ENCODE measurements at regions not wholly inside any gene's neighbourhood (a gene's known extent, or its start where the extent isn't known, plus 50 kb on each side); places are given as distances from the start of the nearest gene placed in this dataset.

DNA sequence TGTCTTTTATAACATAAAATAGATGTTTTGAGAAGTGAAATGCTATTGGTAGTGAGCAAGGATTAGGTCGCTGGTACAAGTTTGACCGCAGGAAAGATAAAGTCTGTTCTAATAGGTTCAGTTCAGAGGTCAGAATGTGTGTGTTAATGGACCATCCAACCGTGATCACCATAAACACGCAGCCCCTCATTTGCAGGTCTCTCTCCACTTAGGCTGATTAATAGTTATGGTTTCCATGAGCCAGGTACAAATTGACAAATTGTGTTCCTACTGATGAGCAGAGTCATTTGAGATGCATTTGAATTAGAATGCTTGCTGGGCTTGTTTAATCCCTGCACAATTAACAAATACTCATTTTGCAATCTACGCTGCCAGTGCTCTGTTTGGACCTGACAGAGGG is 318.1 kb upstream of the GOT2 start:
- 55 to 76% methylated on average over 5 of the region's 5 CpGs for WGBS, 2 donors
- TF ChIP-seq EP300 (IDR thresholded peaks at IDR 0.05), result no peak
- TF ChIP-seq POLR2A (IDR thresholded peaks at IDR 0.05), result no peak
- TF ChIP-seq, protein P1, sequence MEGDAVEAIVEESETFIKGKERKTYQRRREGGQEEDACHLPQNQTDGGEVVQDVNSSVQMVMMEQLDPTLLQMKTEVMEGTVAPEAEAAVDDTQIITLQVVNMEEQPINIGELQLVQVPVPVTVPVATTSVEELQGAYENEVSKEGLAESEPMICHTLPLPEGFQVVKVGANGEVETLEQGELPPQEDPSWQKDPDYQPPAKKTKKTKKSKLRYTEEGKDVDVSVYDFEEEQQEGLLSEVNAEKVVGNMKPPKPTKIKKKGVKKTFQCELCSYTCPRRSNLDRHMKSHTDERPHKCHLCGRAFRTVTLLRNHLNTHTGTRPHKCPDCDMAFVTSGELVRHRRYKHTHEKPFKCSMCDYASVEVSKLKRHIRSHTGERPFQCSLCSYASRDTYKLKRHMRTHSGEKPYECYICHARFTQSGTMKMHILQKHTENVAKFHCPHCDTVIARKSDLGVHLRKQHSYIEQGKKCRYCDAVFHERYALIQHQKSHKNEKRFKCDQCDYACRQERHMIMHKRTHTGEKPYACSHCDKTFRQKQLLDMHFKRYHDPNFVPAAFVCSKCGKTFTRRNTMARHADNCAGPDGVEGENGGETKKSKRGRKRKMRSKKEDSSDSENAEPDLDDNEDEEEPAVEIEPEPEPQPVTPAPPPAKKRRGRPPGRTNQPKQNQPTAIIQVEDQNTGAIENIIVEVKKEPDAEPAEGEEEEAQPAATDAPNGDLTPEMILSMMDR (IDR thresholded peaks at IDR 0.05), result no peak
- no peak for TF ChIP-seq POLR2AphosphoS5 (IDR thresholded peaks at IDR 0.05)

DNA sequence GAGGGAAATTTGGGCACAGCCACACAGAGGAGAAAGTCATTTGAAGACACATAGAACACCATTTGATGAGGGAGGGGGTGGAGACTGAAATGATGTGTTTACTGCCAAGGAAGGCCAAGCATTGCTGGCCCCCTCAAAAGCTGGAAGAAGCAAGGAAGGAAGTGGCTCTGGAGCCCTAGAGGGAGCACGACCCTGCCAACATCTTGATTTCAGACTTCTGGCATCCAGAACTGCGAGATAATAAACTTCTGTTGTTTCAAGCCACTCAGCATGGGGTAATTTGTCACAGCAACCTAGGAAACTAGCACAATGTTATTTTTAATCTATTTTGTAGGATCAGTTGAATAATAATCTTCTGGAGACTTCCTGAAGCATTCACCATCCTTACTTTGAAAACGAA is 314.8 kb upstream of the GOT2 start:
- no peaks in the 10 kb centered on the region for H3K9me3 ChIP-seq
- DNase-seq, result no peak
- no peaks in the 10 kb centered on the region for H3K27me3 ChIP-seq
- intact Hi-C loops (cut with DNase I), result no loop called here
- no peak overlapping the region for H3K4me3 ChIP-seq
- H3K27ac ChIP-seq, result no peak overlapping the region
- no peaks in the 10 kb centered on the region for H3K4me1 ChIP-seq
- no peaks in the 10 kb centered on the region for H3K36me3 ChIP-seq
- 24 to 31% methylated on average over 3 of the region's 3 CpGs for WGBS, 2 donors
- TF ChIP-seq, protein P1 (IDR thresholded peaks at IDR 0.05), result no peak
- TF ChIP-seq POLR2A (IDR thresholded peaks at IDR 0.05), result no peak

More for the DNA sequence above, 318.1 kb upstream of the GOT2 start:
- no peaks in the 10 kb centered on the region for H3K36me3 ChIP-seq
- H3K27me3 ChIP-seq, result no peaks in the 10 kb centered on the region
- H3K4me1 ChIP-seq, result no peaks in the 10 kb centered on the region
- no peak for DNase-seq
- no peak overlapping the region for H3K4me3 ChIP-seq
- no peaks in the 10 kb centered on the region for H3K9me3 ChIP-seq
- intact Hi-C loops (cut with DNase I), result no loop called here
- H3K27ac ChIP-seq, result no peak overlapping the region

DNA sequence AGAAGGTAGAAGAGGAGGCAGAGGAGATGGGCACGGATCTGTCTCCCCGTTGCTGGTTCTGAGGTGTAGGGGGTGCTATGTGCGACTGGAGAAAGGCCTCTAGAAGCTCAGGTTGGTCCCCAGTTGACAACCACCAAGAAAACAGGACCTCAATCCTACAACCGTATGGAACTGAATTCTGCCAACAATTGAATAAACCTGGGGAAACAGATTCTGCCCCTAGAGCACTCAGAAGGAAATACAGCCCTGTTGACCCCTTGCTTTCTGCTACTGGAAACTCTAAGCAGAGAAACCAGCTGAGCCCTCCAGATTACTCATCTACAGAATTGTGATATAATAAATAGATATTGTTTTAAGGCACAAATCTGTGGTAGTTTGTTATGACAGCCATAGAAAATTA is 313.0 kb upstream of the GOT2 start:
- DNase-seq, result no peak
- Histone ChIP-seq H3K4me3 (no peak overlapping the region), H3K27me3 (no peaks in the 10 kb centered on the region), H3K9me3 (no peaks in the 10 kb centered on the region), H3K36me3 (no peaks in the 10 kb centered on the region), H3K4me1 (no peaks in the 10 kb centered on the region), H3K27ac (no peak overlapping the region)
- 61 to 62% methylated on average over 4 of the region's 4 CpGs for WGBS, 2 donors
- TF ChIP-seq POLR2A (IDR thresholded peaks at IDR 0.05), result no peak
- TF ChIP-seq, protein P1 (IDR thresholded peaks at IDR 0.05), result no peak
- no peak for TF ChIP-seq EP300 (IDR thresholded peaks at IDR 0.05)
- no peak for TF ChIP-seq POLR2AphosphoS5 (IDR thresholded peaks at IDR 0.05)
- intact Hi-C loops (cut with DNase I), result no loop called here

DNA sequence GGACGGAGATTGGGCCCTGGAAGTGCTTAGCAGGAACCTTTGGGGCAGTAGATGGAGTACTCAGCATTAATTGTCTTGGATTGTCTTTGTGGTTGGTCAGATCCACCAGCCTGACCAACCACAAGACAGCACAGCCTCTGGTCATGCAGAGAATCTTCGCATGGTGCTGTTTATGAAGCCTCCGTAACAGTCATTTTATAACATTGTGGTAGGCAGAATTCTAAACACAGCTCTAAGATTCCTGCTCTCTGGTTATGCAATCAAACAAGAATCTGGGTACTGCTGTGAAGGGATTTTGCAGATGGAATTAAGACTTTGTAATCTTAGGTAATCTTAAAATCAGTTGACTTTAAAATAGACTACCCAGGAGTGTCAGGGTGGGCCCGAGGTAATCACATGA is 312.2 kb upstream of the GOT2 start:
- intact Hi-C loops (cut with DNase I), result no loop called here
- no peak for DNase-seq

DNA sequence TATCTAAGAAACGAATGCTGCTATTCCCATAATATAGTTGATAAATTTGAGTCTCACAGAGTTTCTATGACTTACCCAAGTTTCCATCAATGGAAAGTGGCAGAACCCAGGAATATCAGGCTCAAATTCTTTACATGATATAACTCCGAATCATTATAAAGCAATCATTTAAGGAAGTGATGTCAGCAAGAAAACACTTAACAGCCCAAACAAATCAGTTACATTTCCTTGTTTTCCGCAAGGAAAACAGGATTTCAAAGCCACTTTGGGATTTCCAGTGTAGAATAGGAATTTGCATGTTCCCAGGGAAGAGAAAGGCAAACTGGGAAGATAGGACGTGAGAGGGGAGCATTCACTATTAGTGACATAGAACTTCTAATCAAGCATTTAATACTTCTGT is 311.4 kb upstream of the GOT2 start:
- Histone ChIP-seq H3K4me3 (no peak overlapping the region), H3K27ac (no peak overlapping the region), H3K27me3 (no peaks in the 10 kb centered on the region), H3K9me3 (no peaks in the 10 kb centered on the region), H3K36me3 (no peaks in the 10 kb centered on the region), H3K4me1 (no peaks in the 10 kb centered on the region)
- intact Hi-C loops (cut with DNase I), result no loop called here
- TF ChIP-seq EP300 (IDR thresholded peaks at IDR 0.05), result no peak
- TF ChIP-seq, protein P1 (IDR thresholded peaks at IDR 0.05), result no peak
- TF ChIP-seq POLR2A (IDR thresholded peaks at IDR 0.05), result no peak
- TF ChIP-seq POLR2AphosphoS5 (IDR thresholded peaks at IDR 0.05), result no peak
- 83 to 84% methylated on average over 4 of the region's 4 CpGs for WGBS, 2 donors
- DNase-seq, result no peak

More for the DNA sequence above, 312.2 kb upstream of the GOT2 start:
- no peak overlapping the region for H3K4me3 ChIP-seq
- no peaks in the 10 kb centered on the region for H3K9me3 ChIP-seq
- 62 to 84% methylated on average over 4 of the region's 4 CpGs for WGBS, 2 donors
- H3K36me3 ChIP-seq, result no peaks in the 10 kb centered on the region
- no peaks in the 10 kb centered on the region for H3K4me1 ChIP-seq
- H3K27ac ChIP-seq, result no peak overlapping the region
- no peaks in the 10 kb centered on the region for H3K27me3 ChIP-seq
- TF ChIP-seq POLR2A (IDR thresholded peaks at IDR 0.05), result no peak
- TF ChIP-seq POLR2AphosphoS5 (IDR thresholded peaks at IDR 0.05), result no peak
- TF ChIP-seq, protein P1 (IDR thresholded peaks at IDR 0.05), result no peak
